ENCODE measurements at regions not wholly inside any gene's neighbourhood (a gene's known extent, or its start where the extent isn't known, plus 50 kb on each side); places are given as distances from the start of the nearest gene placed in this dataset.

DNA sequence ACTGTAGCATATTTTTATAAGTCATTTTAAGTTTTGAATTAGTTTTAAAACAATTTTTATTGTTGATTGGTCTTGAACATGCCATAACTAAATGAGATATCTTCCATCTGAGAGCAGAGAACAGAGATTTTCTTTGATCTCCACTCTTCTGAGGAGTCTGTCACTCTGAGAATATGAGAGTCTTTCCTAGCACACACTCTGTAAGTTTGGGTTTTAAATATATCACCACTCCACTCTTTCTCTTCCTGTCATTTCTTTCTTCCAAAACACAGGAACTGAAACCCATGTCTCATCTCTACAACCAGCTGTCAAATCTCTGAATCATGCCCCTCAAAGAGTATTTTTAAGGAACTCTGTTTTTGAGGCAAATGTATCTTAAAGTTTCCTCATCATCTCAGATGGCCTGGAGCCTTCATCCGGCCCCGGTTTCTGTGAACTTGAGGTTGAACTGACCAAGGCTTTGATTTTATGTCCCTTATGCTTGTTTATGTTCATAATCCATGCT is 698.2 kb upstream of the SGCG start (continued):
- TF ChIP-seq RBM39 (optimal IDR thresholded peaks at IDR 0.05; ENCODE audit: low read depth, low read length) (no peak), ZNF778 (CRISPR knock-in tag; IDR thresholded peaks at IDR 0.05) (no peak), ZNF143 (CRISPR knock-in tag; IDR thresholded peaks at IDR 0.05) (no peak)

DNA sequence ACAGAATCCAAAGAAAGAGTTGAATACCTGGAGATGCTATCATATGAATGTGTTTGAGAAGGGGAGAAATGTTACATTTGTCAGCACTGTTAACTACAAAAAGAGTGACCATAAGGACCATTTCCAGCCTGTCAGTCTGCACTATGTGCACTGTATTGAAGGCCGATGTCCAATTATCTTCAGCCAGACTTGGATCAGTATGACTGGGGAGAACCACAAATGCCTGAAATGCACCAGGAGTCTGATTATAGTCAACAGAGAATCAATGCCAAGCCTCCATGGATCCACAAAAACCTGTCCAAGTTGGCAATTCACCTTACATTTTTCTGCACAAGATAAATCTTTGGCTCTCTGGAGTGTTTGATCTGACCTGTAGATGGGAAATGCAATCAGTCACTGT is 697.5 kb upstream of the SGCG start:
- no peak overlapping the region for H3K9ac ChIP-seq (ENCODE audit: insufficient read depth in 1 of 2, low read depth in 2 of 2, low read length in 2 of 2)
- BruUV-seq (replicated peaks), result no TSS peak
- intact Hi-C loops (cut with micrococcal nuclease) (no loop called here), in situ Hi-C loops (cut with MboI) (no loop called here)
- H3K79me2 ChIP-seq (ENCODE audit: control insufficient read depth, insufficient read depth, low read length), result no peaks in the 10 kb centered on the region
- no peaks in the 10 kb centered on the region for H3K36me3 ChIP-seq (ENCODE audit: control insufficient read depth, insufficient read depth, low read length)
- H3K27ac ChIP-seq (ENCODE audit: extremely low read depth, low read depth, low read length), result no peak overlapping the region
- no peaks in the 10 kb centered on the region for H3K9me1 ChIP-seq (ENCODE audit: control insufficient read depth, insufficient read depth, low read length)
- H3K4me2 ChIP-seq (ENCODE audit: insufficient read depth, low read length), result no peak overlapping the region
- FAIRE-seq (no peak), DNase-seq (ENCODE audit: extremely low read depth in 1 of 4, low spot score in 3 of 4) (no peak), ATAC-seq (no peak)
- no peaks in the 10 kb centered on the region for H3K4me1 ChIP-seq (replicated peaks in 1 of 2; ENCODE audit: control insufficient read depth in 2 of 2, insufficient read depth in 2 of 2, low read length in 2 of 2)
- no peak overlapping the region for H3K4me3 ChIP-seq
- CTCF ChIA-PET (ENCODE audit: low intra/inter-chr PET ratio), result no interaction called here
- TF ChIP-seq, protein P1, sequence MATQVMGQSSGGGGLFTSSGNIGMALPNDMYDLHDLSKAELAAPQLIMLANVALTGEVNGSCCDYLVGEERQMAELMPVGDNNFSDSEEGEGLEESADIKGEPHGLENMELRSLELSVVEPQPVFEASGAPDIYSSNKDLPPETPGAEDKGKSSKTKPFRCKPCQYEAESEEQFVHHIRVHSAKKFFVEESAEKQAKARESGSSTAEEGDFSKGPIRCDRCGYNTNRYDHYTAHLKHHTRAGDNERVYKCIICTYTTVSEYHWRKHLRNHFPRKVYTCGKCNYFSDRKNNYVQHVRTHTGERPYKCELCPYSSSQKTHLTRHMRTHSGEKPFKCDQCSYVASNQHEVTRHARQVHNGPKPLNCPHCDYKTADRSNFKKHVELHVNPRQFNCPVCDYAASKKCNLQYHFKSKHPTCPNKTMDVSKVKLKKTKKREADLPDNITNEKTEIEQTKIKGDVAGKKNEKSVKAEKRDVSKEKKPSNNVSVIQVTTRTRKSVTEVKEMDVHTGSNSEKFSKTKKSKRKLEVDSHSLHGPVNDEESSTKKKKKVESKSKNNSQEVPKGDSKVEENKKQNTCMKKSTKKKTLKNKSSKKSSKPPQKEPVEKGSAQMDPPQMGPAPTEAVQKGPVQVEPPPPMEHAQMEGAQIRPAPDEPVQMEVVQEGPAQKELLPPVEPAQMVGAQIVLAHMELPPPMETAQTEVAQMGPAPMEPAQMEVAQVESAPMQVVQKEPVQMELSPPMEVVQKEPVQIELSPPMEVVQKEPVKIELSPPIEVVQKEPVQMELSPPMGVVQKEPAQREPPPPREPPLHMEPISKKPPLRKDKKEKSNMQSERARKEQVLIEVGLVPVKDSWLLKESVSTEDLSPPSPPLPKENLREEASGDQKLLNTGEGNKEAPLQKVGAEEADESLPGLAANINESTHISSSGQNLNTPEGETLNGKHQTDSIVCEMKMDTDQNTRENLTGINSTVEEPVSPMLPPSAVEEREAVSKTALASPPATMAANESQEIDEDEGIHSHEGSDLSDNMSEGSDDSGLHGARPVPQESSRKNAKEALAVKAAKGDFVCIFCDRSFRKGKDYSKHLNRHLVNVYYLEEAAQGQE (IDR thresholded peaks at IDR 0.05; ENCODE audit: borderline replicate concordance), result no peak
- TF ChIP-seq, protein P1 (CRISPR knock-in tag; IDR thresholded peaks at IDR 0.05; ENCODE audit: low read depth), result no peak
- TF ChIP-seq ZNF217 (CRISPR knock-in tag; IDR thresholded peaks at IDR 0.05) (no peak), ZFP1 (CRISPR knock-in tag; IDR thresholded peaks at IDR 0.05) (no peak)
- 0% methylated on average over 1 of the region's 1 CpG for WGBS (ENCODE audit: insufficient coverage, low coverage, missing lambda C conversion rate)
- no peaks in the 10 kb centered on the region for H3K27me3 ChIP-seq (ENCODE audit: control insufficient read depth in 2 of 2, insufficient read depth in 2 of 2, low read length in 2 of 2)
- H2AFZ ChIP-seq (ENCODE audit: low read depth, low read length), result no peak overlapping the region
- H4K20me1 ChIP-seq (replicated peaks; ENCODE audit: control insufficient read depth, insufficient read depth, low read length), result no peaks in the 10 kb centered on the region
- no peaks in the 10 kb centered on the region for H3K9me3 ChIP-seq (replicated peaks; ENCODE audit: control insufficient read depth, insufficient read depth, low read depth, low read length)
- POLR2A ChIA-PET, result no interaction called here
